Cardiac septum (tissue), 1 donor: ENCODE measurements at regions not wholly inside any gene's neighbourhood (a gene's known extent, or its start where the extent isn't known, plus 50 kb on each side); places are given as distances from the start of the nearest gene placed in this dataset.

Experiments
- DNase-seq: peaks from one replicate; pipeline ENCODE4 v3.0.0-alpha.2; 2020; ENCODE audit warnings: low spot score
- intact Hi-C: fragments of 100-400 bp; cut with DNase I; formaldehyde crosslinking; loops from one replicate; pipeline ENCODE4 v1.14.0; 2022
- donor health status: DM: no; HTN: no; CAD: no.

DNA sequence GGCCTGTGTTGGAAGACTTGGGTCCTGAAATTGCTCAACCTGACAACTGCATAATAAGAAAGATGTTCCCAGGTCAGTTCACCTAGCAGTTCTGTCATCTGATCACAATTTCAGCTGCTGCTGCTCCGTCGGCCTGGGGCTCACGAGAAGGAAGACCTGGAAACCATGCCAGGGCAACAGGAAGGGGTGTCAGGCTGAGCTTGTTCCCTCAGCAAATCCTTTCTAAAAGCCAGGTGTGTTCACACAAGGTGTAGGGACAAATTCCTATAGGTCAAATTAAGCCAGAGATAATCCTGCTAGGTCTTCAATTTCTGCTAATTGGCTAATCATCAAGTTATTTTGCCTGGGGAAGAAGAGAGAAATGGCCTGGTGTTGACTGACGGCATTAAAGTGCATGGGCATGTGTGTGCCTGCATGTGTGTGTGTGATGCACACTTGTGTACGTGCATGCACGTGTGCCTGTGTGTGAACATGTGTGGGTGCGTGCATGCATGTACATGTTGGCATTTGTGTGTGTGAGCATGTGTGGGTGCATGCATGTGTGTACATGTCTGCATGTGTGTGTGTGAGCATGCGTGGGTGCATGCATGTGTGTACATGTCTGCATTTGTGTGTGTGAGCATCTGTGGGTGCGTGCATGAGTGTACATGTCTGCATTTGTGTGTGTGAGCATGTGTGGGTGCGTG lies 178.6 kb downstream of the TMEM18 start:
- DNase-seq: no peak
- intact Hi-C loops: no loop called here

GRCh38 chr2:497770-498492 lies 179.3 kb downstream of the TMEM18 start:
- no peak for DNase-seq
- intact Hi-C loops: no loop called here

- no peak for DNase-seq
- intact Hi-C loops: no loop called here
Observed at GRCh38 chr2:496729-497128, 180.5 kb downstream of the TMEM18 start.

DNA sequence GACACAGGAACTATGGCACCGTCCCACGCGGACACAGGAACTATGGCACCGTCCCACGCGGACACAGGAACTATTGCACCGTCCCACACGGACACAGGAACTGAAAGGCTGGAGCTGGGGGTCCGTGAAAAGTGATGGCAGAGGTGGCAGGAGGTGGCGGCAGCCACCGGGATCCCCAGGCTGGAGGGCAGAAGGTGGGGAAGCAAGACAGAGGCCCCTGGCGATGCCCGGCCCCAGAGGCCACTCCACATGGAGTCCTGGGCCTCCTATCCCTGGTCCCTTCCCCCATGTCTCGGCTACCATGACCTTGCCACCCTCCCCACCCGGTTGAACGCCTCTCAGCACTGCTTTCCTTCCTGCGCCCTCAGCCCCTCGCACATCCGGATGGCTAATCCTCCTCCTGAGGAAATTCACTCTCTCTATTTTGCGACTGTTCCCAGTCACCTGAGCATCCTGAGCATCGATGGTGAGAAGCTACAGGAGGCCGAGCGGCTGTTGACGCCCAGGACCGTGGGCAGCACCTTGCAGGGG lies 181.4 kb downstream of the TMEM18 start:
- no peak for DNase-seq
- intact Hi-C loops: no loop called here

DNA sequence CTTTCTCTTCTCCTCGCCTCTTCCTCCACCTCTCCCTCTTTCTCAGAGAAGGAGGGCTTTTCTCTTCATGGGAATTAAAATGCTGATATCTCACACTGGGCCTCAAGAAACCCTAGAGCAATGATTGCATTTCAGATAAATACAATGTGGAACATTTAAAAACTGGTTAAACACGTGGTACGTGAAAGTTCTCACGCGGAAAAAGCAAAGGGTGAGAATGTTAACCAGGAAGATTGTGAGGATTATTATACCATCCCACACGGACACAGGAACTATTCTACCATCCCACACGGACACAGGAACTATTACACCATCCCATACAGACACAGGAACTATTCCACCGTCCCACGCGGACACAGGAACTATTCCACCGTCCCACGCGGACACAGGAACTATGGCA lies 182.4 kb downstream of the TMEM18 start:
- DNase-seq: no peak

GRCh38 chr2:493228-493627 lies 184.0 kb downstream of the TMEM18 start:
- intact Hi-C loops: no loop called here
- no peak for DNase-seq

More for the DNA sequence above, 182.4 kb downstream of the TMEM18 start:
- intact Hi-C loops: no loop called here

- DNase-seq: no peak
- intact Hi-C loops: no loop called here
Observed at GRCh38 chr2:492178-492577, 185.0 kb downstream of the TMEM18 start.

DNA sequence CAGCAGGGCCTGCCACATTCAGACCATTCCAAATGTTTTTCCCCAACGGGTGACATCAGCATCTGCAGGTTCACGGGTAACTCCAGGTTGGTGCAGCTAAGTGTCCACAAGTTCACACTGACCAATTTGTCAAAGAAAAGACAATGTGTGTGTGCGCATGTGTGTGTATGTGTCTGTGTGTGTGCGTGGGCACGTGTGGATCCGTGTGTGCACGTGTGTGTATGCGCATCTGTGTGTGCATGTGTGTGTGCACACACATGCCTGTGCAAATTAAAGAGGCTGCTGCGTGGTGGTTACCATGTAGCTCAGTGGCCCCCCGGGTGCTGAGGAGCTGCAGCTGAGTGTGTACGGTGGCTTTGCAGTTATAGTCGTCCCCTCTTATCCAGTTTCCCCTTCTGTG lies 187.4 kb downstream of the TMEM18 start:
- no peak for DNase-seq
- intact Hi-C loops: no loop called here

GRCh38 chr2:489084-489483 lies 188.1 kb downstream of the TMEM18 start:
- no peak for DNase-seq
- intact Hi-C loops: no loop called here

- intact Hi-C loops: no loop called here
- DNase-seq: no peak
Observed at GRCh38 chr2:487186-488079, 189.8 kb downstream of the TMEM18 start.

DNA sequence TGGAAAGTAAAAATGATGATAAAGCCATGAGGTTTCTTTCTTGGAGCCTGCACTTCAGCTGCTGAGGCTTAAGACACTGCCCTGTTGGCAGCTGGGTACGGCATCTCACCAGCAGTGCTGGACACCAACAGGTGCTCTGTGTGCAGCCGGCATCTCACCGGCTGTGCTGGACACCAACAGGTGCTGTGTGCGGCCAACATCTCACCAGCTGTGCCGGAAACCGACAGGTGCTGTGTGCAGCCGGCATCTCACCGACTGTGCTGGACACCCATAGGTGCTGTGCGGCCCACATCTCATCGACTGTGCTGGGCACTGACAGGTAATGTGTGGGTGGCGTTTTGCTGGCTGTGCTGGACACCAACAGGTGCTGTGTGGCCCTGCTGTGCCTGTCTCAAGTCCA lies 190.8 kb downstream of the TMEM18 start:
- intact Hi-C loops: no loop called here
- no peak for DNase-seq

DNA sequence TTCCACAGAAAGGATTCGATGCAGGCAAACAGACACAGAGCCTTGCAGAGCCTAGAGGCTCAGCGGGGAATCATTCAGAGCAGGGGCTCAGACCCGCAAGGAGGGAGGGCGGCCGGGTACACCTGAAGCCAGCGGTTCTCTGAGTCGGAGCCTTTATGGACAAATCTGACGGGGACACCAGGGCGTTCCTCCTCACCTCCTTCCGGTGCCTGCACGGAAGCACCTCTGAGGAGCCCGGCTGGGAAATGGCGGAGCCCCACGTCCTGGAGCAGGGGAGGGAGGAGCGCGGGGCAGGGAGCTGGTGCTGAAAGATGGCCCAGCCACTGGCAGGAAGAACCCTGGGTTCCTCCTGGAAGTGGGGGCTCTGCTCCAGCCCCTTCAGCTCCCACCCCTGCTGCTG lies 193.5 kb upstream of the ALKAL2 start:
- no peak for DNase-seq
- intact Hi-C loops: no loop called here

DNA sequence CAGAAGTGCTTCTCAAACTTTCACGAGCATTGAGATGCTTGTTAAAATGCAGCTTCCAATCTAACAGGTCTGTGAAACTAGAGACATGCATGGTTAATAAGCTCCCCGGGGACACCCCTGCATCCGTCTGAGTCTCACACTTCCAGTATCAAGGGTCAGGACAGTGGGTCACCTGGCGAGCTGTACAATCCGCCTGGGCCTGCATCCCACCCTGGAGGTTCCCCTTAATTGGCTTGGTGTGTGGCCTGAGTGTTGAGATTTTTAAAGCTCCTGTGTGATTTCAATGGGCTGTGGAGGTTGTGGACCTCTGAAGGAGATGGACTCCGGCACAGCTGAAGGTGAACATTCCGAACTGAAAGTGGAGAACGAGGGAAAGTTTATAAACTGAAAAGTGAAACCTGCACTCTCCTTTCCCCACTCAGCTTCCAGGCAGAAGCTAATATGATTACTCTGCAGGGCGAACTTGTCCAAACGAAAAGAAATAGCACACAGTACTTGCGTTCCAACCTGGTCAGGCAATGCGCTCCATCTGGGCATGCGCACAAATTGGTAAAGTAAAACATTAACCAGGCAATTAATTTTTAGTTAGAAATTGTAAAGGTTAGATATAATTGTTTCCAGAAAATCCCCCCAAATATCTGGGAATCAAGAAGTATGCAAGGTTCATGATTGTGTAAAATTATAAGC lies 191.7 kb upstream of the ALKAL2 start:
- DNase-seq: no peak

DNA sequence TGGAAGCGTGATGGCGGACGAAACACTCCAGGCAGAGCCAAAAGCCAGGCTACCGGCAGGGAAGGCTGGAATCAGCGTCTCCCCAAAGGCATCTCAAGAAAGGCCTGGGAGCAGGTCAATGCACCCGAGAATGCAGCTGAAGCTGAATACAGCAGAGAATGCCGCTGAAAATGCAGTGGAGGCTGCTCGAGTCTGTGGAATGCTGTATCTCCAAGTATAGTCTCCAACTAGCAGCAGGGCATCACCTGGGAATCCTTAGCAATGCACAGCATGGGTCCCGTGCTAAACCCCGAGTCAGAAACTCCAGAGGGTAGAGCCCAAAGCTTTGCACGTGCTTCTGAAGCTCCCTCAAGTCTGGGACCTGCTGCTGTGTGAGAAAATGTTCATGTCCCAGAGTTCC lies 191.1 kb upstream of the ALKAL2 start:
- intact Hi-C loops: no loop called here
- DNase-seq: no peak

More for the DNA sequence above, 191.7 kb upstream of the ALKAL2 start:
- intact Hi-C loops: no loop called here

GRCh38 chr2:471560-471959 lies 183.7 kb upstream of the ALKAL2 start:
- DNase-seq: no peak
- intact Hi-C loops: no loop called here

DNA sequence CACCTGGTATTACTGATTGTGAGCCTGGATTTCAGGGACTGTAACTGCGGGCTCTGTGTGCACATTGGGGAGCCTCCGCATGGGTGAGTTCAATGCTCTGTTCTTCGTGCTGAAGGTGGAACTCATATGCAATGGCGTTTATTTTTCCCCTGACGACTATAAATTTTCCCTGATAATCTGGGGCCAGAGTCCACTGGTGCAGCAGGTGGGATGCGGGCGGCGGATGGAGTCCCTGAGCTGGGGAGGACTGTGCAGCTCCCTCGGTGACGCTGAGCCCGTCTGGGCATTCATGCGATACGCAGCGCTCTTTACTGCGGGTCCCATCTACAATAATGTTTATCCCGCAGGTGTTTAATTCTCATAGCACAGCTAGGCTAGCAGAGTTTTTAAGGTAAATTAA lies 181.6 kb upstream of the ALKAL2 start:
- intact Hi-C loops: no loop called here
- DNase-seq: no peak

- intact Hi-C loops: no loop called here
- no peak for DNase-seq
Observed at GRCh38 chr2:468648-469336, 180.9 kb upstream of the ALKAL2 start.

- DNase-seq: no peak
- intact Hi-C loops: no loop called here
Observed at GRCh38 chr2:467892-468647, 180.2 kb upstream of the ALKAL2 start.

GRCh38 chr2:467543-467891 lies 179.6 kb upstream of the ALKAL2 start:
- intact Hi-C loops: no loop called here
- no peak for DNase-seq
